ENCODE measurements at regions not wholly inside any gene's neighbourhood (a gene's known extent, or its start where the extent isn't known, plus 50 kb on each side); places are given as distances from the start of the nearest gene placed in this dataset.

GRCh38 chr18:75517286-75517685 lies 89.8 kb upstream of the SMIM21 start:
- no peak overlapping the region for H3K9ac ChIP-seq (ENCODE audit: low read depth in 2 of 2, low read length in 2 of 2)
- no peaks in the 10 kb centered on the region for H3K9me3 ChIP-seq
- TF ChIP-seq CTCF (IDR thresholded peaks at IDR 0.05), result no peak
- no peaks in the 10 kb centered on the region for H3K36me3 ChIP-seq
- no peak for DNase-seq
- H3K4me1 ChIP-seq, result no peaks in the 10 kb centered on the region
- no peak overlapping the region for H3K4me3 ChIP-seq
- H3K27me3 ChIP-seq, result no peaks in the 10 kb centered on the region
- no peak overlapping the region for H3K27ac ChIP-seq
- intact Hi-C loops (cut with DNase I), result no loop called here

- Histone ChIP-seq H3K9me3 (no peaks in the 10 kb centered on the region), H3K27ac (no peak overlapping the region), H3K4me3 (no peak overlapping the region), H3K27me3 (no peaks in the 10 kb centered on the region), H3K9ac (ENCODE audit: low read depth in 2 of 2, low read length in 2 of 2) (no peak overlapping the region), H3K4me1 (no peaks in the 10 kb centered on the region), H3K36me3 (no peaks in the 10 kb centered on the region)
- DNase-seq, result no peak
- intact Hi-C loops (cut with DNase I), result no loop called here
- TF ChIP-seq CTCF (IDR thresholded peaks at IDR 0.05), result no peak
Observed at GRCh38 chr18:75507636-75508035, 80.1 kb upstream of the SMIM21 start.

- no peak overlapping the region for H3K27ac ChIP-seq
- H3K9ac ChIP-seq (ENCODE audit: low read depth in 2 of 2, low read length in 2 of 2), result no peak overlapping the region
- DNase-seq, result no peak
- no peaks in the 10 kb centered on the region for H3K9me3 ChIP-seq
- intact Hi-C loops (cut with DNase I), result no loop called here
- H3K4me3 ChIP-seq, result no peak overlapping the region
- no peak for TF ChIP-seq CTCF (IDR thresholded peaks at IDR 0.05)
- H3K4me1 ChIP-seq, result no peaks in the 10 kb centered on the region
- H3K36me3 ChIP-seq, result no peaks in the 10 kb centered on the region
- no peaks in the 10 kb centered on the region for H3K27me3 ChIP-seq
Observed at GRCh38 chr18:75506913-75507312, 79.4 kb upstream of the SMIM21 start.

- Histone ChIP-seq H3K36me3 (no peaks in the 10 kb centered on the region), H3K4me1 (no peaks in the 10 kb centered on the region), H3K4me3 (no peak overlapping the region), H3K27ac (no peak overlapping the region), H3K9ac (ENCODE audit: low read depth in 2 of 2, low read length in 2 of 2) (no peak overlapping the region), H3K9me3 (no peaks in the 10 kb centered on the region), H3K27me3 (no peaks in the 10 kb centered on the region)
- intact Hi-C loops (cut with DNase I), result no loop called here
- DNase-seq, result no peak
- no peak for TF ChIP-seq CTCF (IDR thresholded peaks at IDR 0.05)
Observed at GRCh38 chr18:75504469-75504868, 77.0 kb upstream of the SMIM21 start.

- DNase-seq, result no peak
- intact Hi-C loops (cut with DNase I), result no loop called here
- Histone ChIP-seq H3K27me3 (no peaks in the 10 kb centered on the region), H3K9ac (ENCODE audit: low read depth in 2 of 2, low read length in 2 of 2) (no peak overlapping the region), H3K9me3 (no peaks in the 10 kb centered on the region), H3K4me3 (no peak overlapping the region), H3K36me3 (no peaks in the 10 kb centered on the region), H3K27ac (no peak overlapping the region), H3K4me1 (no peaks in the 10 kb centered on the region)
- no peak for TF ChIP-seq CTCF (IDR thresholded peaks at IDR 0.05)
Observed at GRCh38 chr18:75503615-75504014, 76.1 kb upstream of the SMIM21 start.

- H3K4me1 ChIP-seq, result no peaks in the 10 kb centered on the region
- H3K9ac ChIP-seq (ENCODE audit: low read depth in 2 of 2, low read length in 2 of 2), result no peak overlapping the region
- no peak overlapping the region for H3K4me3 ChIP-seq
- no peak for TF ChIP-seq CTCF (IDR thresholded peaks at IDR 0.05)
- DNase-seq, result no peak
- intact Hi-C loops (cut with DNase I), result no loop called here
- no peaks in the 10 kb centered on the region for H3K36me3 ChIP-seq
- H3K27ac ChIP-seq, result no peak overlapping the region
- H3K9me3 ChIP-seq, result no peaks in the 10 kb centered on the region
- no peaks in the 10 kb centered on the region for H3K27me3 ChIP-seq
Observed at GRCh38 chr18:75502286-75502685, 74.8 kb upstream of the SMIM21 start.
